ENCODE measurements at regions not wholly inside any gene's neighbourhood (a gene's known extent, or its start where the extent isn't known, plus 50 kb on each side); places are given as distances from the start of the nearest gene placed in this dataset.

GRCh38 chr3:147758771-147759170, 349.6 kb downstream of the ZIC1 start:
- ATAC-seq (ENCODE audit: low FRiP score in 2 of 2), result peak in 1 of 2 donors; percentile 82
- no peak for TF ChIP-seq POLR2AphosphoS5 (IDR thresholded peaks at IDR 0.05)
- TF ChIP-seq CTCF (IDR thresholded peaks at IDR 0.05), result no peak
- TF ChIP-seq EP300 (IDR thresholded peaks at IDR 0.05), result no peak
- no peak for TF ChIP-seq POLR2A (IDR thresholded peaks at IDR 0.05)

GRCh38 chr3:147760085-147760484, 350.9 kb downstream of the ZIC1 start:
- DNase-seq (no peak), ATAC-seq (ENCODE audit: low FRiP score in 2 of 2) (no peak)
- no peaks in the 10 kb centered on the region for H3K9me3 ChIP-seq
- 93 to 94% methylated on average over 1 of the region's 1 CpG for WGBS, 2 donors
- no peaks in the 10 kb centered on the region for H3K27me3 ChIP-seq
- no peaks in the 10 kb centered on the region for H3K4me1 ChIP-seq
- H3K36me3 ChIP-seq, result no peaks in the 10 kb centered on the region
- no peak for TF ChIP-seq POLR2A (IDR thresholded peaks at IDR 0.05)
- TF ChIP-seq EP300 (IDR thresholded peaks at IDR 0.05), result no peak
- no peak for TF ChIP-seq POLR2AphosphoS5 (IDR thresholded peaks at IDR 0.05)
- no peak for TF ChIP-seq CTCF (IDR thresholded peaks at IDR 0.05)
- H3K27ac ChIP-seq, result no peak overlapping the region
- no peak overlapping the region for H3K4me3 ChIP-seq

More at GRCh38 chr3:147758771-147759170, 349.6 kb downstream of the ZIC1 start:
- WGBS, 2 donors, result 63 to 69% methylated on average over 2 of the region's 2 CpGs
- no peak for DNase-seq
- Histone ChIP-seq H3K36me3 (no peaks in the 10 kb centered on the region), H3K4me1 (no peaks in the 10 kb centered on the region), H3K9me3 (no peaks in the 10 kb centered on the region), H3K27me3 (no peaks in the 10 kb centered on the region), H3K4me3 (no peak overlapping the region), H3K27ac (no peak overlapping the region)

GRCh38 chr3:147760941-147761340, 351.8 kb downstream of the ZIC1 start:
- Histone ChIP-seq H3K27me3 (no peaks in the 10 kb centered on the region), H3K4me3 (no peak overlapping the region), H3K27ac (no peak overlapping the region), H3K4me1 (no peaks in the 10 kb centered on the region), H3K9me3 (no peaks in the 10 kb centered on the region), H3K36me3 (no peaks in the 10 kb centered on the region)
- ATAC-seq (ENCODE audit: low FRiP score in 2 of 2), result peak in 1 of 2 donors; percentile 46
- 26 to 30% methylated on average over 2 of the region's 2 CpGs for WGBS, 2 donors
- DNase-seq, result no peak
- TF ChIP-seq POLR2AphosphoS5 (IDR thresholded peaks at IDR 0.05) (no peak), POLR2A (IDR thresholded peaks at IDR 0.05) (no peak), CTCF (IDR thresholded peaks at IDR 0.05) (no peak), EP300 (IDR thresholded peaks at IDR 0.05) (no peak)

GRCh38 chr3:147773116-147773630, 364.0 kb downstream of the ZIC1 start:
- Histone ChIP-seq H3K4me1 (no peaks in the 10 kb centered on the region), H3K4me3 (no peak overlapping the region), H3K27me3 (no peaks in the 10 kb centered on the region), H3K27ac (no peak overlapping the region), H3K36me3 (no peaks in the 10 kb centered on the region), H3K9me3 (no peaks in the 10 kb centered on the region)
- ATAC-seq (ENCODE audit: low FRiP score in 2 of 2) (no peak), DNase-seq (no peak)
- 67 to 69% methylated on average over 2 of the region's 2 CpGs for WGBS, 2 donors
- no peak for TF ChIP-seq POLR2A (IDR thresholded peaks at IDR 0.05)
- TF ChIP-seq EP300 (IDR thresholded peaks at IDR 0.05), result no peak
- TF ChIP-seq CTCF (IDR thresholded peaks at IDR 0.05), result no peak
- no peak for TF ChIP-seq POLR2AphosphoS5 (IDR thresholded peaks at IDR 0.05)

- Histone ChIP-seq H3K4me3 (no peak overlapping the region), H3K27ac (no peak overlapping the region), H3K36me3 (no peaks in the 10 kb centered on the region), H3K4me1 (no peaks in the 10 kb centered on the region), H3K9me3 (no peaks in the 10 kb centered on the region), H3K27me3 (no peaks in the 10 kb centered on the region)
- 75 to 78% methylated on average over 2 of the region's 2 CpGs for WGBS, 2 donors
- DNase-seq (no peak), ATAC-seq (ENCODE audit: low FRiP score in 2 of 2) (no peak)
- TF ChIP-seq EP300 (IDR thresholded peaks at IDR 0.05) (no peak), POLR2AphosphoS5 (IDR thresholded peaks at IDR 0.05) (no peak), POLR2A (IDR thresholded peaks at IDR 0.05) (no peak), CTCF (IDR thresholded peaks at IDR 0.05) (no peak)
These were observed 366.2 kb downstream of the ZIC1 start for GRCh38 chr3:147775411-147775810.
